Activated CD8-positive, alpha-beta memory T cell treated with anti-CD3 and anti-CD28 coated beads for 4 hours (primary cell): ENCODE measurements at regions not wholly inside any gene's neighbourhood (a gene's known extent, or its start where the extent isn't known, plus 50 kb on each side); places are given as distances from the start of the nearest gene placed in this dataset.
"Not testable (repeated sequence)": the region's sequence is repeated elsewhere in the genome, so short reads cannot be mapped to it uniquely, and the experiment has no call there.

Source experiments
- DNase-seq, 2 donors: peaks; one replicate each; pipeline ENCODE4 v3.0.0-alpha.2; 2020; ENCODE audit warnings: low read depth in 2 of 2

DNA sequence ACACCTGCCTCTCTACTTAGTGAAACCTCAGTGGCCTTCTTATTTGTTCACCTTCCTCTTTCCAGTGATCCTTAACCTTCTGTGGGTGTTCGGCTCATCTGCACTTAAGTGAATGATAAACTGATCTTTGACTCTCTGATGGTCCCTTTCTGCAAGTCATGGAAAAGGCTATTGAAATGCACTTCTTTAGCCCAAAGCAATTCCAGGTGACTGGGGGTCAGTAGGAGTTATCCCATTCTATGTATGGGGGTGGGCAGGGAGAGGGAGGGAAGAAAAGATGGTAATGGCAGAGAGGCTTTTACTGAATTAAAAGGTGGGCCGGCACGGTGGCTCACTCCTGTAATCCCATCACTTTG is 170.8 kb downstream of the RGS9 start:
- no peak for DNase-seq

DNA sequence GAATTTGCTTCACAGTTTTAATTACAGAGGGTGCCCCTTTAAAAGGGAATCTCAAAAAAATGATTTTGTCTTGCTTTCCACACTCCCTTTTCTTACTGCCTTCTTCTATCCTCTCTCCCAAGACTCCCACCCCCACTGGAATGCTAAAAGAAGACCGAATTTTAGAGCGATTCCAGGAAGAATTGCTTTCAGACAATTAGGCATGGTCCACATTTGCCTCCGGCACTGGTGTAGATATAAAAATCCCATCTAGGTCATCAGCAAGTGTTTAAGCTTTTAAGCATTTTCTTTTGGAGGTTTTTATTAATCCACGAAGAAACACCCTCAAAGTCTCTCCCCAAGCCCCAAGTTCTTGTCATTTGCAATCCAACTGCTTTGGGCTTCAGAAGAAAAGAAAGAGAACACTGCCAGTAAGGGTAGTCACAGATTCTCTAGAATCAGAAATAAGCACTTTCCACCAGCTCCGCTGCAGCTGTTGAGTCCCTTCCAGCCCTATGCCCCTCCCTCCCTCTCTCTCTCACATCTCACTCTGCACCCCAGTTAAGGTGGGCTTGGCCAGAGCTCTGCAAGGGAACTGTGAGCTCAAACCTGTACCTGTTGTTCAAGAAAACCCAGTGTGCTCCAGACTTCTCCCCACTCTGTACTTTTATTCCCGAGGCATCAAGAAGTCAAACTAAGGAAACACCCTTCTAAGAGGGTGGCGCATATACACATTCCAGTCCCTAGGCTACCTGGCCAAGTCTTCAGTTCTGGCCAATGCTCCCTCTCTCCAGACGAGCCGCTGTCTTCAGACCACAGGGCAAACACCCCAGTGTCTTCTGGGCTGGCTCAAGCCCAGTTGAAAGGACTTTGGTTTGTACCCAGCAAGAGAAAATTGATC is 170.2 kb downstream of the RGS9 start:
- no peak for DNase-seq

DNA sequence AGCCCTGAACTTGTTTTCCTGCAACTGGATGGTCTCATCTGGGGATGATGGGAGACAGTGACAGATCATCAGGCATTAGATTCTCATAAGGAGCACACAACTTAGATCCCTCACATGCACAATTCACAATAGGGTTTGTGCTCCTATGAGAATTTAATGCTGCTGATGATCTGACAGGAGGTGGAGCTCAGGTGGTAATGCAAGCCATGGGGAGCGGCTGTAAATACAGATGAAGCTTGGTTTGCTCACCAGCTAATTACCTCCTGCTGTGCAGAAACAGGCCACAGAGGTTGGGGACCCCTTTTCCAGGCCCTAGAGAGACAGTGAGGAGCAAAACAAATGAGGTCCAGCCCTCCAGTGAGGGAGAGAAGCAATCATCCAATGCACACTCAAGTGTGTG is 168.6 kb downstream of the RGS9 start:
- no peak for DNase-seq

DNA sequence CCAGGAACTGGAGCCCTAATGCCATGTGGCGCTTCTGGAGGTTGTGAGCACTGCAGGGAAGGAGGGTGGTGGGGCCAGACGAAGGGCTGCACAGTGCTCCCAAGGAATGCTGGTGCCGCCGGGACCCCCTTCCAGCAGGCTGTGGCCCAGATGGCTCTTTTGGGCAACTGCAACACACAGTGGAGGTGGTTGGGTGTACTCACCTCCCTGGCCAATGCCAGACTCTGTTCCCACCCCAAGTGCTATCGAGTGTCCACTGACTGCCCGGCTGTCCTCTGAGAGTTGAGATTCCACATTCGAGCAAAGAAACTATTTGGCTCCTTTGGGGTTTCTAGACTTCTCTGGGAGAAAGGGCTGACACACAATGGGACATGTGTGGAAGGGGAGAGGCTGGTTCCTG is 167.9 kb downstream of the RGS9 start:
- DNase-seq = no peak

DNA sequence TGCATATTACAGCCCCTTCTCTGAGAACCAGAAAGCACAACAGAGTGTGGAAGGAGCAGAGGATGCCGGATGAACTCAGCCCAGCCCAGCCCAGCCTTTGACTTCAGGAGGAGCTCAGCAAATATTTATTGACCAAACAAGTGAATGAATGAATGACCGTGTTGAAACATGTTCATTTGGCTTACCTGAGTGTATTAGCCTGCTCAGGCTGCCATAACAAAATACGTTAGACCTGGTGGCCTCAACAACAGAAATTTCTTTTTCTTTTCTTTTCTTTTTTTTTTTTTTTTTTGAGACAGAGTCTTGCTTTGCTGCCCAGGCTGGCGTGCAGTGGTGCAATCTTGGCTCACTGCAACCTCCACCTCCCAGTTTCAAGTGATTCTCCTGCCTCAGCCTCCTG is 164.7 kb downstream of the RGS9 start:
- DNase-seq = not testable (repeated sequence)

DNA sequence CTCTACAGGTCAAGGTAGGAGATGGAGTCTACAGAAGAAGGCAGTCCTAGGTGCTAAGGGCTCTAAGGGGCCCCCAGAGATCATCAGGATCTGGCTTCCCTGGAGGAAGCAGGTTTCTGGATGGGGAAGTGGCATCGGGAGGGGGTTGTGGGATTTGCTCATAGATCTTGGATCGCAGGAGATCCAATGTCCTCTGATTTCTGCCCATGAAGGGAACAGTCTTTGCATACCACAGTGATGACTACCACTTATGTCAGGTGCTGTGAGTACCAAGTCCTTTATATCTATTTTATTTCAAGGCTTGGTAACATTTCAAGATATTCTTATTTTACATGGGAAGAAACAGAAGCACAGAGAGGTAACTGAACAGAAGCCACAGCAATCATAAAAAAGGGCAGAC is 164.0 kb downstream of the RGS9 start:
- no peak for DNase-seq

DNA sequence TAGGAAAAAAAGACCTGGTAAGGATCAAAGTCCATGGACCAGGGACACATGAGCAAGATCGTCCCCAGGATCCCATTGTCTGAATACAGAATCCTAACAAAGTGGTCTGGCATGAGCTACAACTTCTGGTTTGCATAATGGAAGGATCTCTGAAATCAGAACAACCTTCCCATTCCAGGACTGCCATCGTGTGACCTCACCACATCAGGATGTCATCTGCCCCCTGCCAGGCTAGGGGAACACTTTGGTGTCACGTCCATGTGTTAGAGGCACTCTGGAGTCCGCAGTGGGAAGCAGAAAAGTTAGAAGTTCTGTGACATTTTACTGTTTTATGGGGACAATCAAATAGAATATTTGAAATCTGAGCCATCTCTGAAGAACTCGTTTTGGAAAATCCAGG is 160.7 kb downstream of the RGS9 start:
- no peak for DNase-seq

DNA sequence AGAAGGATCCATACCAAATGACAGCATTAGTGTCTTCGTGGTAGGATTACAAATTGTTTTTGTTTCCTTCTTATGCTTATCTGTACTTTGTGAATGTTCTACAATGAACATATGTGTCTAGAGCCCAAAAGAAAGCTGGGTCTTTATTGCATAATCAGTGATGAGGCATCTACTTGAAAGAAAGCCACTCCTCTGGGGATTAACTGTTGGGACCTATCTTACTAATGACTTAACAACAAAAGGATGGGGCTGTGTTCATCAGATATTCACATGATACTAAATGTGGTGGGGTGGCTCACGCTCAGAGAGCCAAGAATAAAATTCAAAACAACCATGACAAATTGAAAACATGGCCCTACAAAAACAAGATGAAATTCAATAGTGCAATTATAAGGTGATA is 160.2 kb downstream of the RGS9 start:
- no peak for DNase-seq

DNA sequence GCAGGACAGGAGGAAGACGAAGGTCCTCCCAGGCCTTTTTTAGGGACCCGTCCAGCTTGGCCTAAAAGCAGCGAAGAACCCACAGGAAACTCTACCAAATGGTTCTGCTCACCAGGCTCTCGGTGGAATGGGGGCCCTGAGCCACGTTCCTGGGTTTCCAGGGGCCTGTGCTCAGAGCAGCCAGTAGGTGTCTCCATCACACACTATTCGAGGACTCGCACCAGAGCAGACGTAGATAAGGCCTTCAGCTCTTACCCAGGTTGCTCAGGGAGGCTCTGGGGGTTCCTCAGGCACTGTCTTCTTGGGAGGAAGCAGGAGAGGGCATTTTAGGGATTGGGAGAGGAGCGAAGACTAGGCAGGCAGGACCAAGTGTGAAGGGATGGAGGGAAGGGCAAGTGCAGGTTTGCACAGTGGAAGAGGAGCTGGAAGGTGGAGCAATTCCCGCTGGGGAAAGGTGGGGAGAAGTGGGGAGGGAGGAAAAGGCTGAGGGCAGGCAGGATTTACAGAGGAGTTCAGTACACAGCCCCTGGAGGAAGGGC is 157.1 kb downstream of the RGS9 start:
- DNase-seq = peak; percentile 13 to 39

DNA sequence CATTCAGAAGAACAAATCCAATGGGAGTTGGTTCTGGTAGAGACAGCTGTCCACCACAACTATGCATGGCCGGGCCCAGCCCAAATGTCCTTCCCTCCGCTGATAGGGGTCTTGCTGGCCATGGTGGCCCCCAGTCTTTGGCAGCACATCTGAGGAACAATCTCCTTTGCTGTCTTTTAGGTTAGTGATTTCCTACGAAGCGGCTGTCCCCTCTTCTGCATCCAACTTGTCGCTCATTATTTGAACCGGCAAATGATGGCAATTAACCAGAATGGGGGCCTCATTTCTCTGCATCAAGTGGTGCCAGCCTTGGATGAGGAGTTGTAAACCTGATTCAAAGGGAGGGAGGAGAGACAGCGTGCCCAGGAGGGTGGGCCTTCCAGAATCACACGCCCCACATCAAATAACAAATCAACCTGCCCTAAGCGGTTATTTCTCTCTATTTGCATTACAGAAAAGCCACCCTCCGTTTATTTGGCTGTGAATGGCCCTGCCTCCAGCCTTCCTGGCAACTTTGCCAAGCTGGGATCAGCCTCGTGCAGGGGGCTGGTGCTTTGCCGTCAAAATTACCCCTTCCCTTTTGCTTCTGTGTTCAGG is 156.5 kb downstream of the RGS9 start:
- DNase-seq = no peak

DNA sequence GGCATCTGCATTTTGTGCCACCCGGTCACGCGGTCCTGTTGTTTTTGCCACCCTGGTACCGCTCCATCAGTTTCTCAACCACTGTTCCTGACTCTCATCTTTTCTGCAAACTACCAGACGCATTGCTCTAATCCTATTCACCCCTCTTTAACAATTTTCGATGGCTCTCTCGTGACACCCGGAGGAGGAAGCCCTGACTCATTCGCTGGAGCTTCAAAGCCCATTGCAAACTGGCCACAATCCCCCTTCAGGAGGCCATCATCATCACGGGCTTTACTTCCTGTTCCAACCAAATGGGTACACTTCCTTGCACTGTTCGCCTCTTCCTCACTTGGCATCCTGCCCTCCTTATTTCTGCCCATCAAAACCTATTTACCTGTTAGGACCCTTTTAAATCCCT is 155.3 kb downstream of the RGS9 start:
- DNase-seq = no peak

DNA sequence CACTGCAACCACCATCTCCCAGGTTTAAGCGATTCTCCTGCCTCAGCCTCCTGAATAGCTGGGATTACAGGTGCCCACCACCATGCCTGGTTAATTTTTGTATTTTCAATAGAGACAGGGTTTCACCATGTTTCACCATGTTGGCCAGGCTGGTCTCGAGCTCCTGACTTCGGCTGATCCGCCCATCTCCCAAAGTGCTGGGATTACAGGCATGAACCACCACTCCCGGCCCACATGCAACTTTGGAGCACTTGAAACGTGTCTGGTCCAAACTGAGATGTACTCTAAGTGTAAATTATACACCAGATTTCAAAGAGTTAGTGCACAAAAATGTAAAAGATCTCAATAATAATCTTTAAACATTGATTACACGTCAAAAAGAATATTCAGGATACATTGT is 154.1 kb downstream of the RGS9 start:
- not testable (repeated sequence) for DNase-seq

DNA sequence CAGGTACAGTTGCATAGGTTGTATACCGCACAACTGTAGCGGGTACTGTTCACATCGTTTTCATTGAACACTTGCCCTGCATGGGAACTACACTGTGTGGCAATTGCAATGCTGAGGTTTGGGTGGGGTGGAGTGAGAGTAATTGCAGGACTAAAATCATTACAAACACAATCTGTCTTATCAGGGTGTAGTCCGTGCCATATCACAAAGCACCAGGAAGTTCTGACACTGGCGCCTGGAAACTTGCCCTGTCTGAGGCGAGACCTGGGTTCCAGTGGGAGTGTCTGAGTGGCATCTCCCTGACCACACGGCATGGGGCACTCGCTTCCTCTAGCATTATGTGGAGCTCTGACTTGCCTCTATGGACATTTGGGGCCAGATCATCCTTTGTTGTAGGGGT is 153.4 kb downstream of the RGS9 start:
- no peak for DNase-seq

DNA sequence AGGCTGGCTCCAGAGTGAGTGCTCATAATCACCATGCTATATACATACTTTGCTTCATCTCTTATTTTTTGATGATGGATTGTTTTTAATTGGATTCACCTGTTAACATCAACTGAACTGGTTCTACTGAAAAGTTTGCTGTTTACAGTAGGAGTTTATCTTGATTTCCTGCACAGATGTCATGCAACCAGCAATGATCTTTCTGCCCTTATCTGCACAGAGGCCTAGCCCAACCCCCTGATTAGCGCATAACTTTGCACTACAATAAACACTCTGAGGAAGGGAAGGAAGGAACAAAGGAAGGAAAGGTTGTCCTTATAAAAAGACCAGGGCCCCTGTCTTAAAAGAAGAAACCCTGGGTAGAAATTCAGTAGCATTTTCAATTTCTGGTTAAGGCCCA is 152.9 kb downstream of the RGS9 start:
- DNase-seq = no peak

DNA sequence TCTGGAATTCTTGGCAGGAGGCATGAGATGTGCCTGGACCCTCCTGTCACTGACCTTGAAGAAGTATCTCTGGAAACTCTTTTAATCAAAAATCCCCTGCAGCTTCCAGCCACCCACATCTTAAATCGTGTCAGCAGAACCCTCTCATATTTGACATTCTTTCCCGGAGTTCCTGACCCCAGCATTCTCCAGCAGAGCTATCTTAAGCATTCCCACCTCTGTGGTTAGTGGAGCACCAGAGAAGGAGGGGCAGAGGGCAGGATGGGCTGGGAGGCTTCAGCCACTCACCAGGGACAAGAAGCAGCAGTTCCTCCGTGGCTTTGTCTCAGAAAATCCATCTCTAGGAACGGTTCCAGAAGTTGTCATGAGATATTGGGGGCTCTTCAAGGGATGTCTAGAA is 149.9 kb downstream of the RGS9 start:
- no peak for DNase-seq

DNA sequence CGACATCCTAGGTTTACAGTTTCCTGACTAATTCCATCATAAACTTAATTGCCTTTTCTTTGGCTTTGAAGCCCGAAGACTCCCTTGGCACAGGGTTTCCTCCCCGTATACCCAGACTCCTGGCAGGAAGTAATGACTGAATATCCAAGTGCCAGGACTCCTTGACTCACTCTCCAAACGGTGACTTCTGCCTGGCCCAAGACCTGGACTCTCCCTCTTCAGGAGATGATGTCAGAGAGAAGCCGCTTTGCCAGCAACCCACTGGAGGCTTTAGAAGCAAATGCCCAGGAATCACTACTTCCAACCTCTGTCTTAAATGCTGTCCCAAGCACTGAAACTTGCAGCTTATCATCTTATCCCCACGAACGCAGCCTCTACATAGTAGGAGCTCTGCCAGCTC is 146.5 kb downstream of the RGS9 start:
- no peak for DNase-seq

DNA sequence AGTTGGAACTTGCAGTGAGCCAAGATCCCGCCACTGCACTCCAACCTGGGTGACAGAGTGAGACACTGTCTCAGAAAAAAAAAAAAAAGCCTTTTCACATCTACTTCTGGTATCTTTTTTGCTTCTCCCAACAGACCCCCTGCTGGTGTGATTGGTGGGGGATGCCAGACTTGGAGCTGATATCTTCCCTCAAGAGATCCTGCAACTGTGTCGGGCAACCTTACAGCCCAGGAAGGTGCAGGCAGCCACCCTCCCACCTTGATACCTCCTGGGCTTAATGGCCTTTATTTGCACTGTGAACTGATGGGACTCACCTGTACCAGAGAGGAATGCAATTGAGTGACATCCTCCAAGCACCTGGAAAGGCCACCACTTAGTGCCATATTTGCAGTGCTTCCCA is 142.3 kb downstream of the RGS9 start:
- DNase-seq = no peak

DNA sequence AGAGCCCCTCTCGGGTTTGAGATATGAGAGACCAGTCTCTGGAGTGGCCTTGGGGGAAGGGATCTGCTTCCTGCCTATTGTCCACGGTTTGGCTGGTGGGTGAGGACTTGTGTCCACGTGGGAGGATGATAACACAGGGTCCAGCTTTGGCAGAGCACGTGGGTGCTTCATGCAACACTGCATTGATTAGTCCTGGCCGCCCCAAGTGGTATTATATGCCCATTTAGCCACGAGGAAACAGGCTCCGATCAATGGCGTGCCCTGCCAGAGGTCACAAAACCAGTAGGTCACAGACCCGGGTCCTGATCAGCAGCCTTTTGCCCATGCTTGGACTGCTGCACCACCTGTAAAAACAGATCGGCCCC is 141.6 kb downstream of the RGS9 start:
- DNase-seq = no peak

DNA sequence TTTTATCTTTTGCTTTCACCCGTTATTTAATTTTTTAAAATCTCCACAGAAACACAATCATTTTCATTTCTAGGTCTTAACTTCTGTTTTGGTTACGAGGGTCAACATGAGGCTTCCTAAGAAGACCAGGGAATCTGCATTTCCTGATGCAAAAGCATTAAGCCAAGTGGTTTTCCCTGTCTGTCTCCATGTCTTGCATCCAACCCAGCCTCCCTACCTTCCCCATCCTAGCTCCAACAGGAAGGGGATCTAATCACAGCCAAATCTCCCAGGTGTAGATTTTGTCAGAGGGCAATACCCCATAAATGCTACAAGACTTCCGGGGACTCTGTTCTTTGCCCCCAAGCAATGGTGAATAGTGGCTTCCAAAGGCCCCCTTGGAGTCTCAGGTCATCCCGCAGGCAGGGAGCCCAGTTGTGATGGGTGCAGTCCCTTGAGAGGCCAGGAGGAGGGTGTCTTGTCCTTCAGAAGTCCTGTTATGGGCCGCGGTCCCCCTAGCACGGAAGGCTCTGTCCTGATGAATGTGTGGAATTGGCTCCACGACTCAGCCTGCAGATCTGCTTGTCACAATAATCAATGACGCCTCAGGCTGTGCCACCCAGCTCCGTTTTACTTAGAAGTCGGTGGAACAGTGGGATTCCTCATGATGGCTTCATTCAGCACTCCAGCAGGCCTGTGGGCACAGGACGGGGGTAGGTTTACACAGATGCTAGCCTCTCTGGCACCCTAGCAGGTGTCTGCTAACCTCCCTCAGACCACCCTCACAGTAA is 141.1 kb downstream of the RGS9 start:
- DNase-seq = no peak

DNA sequence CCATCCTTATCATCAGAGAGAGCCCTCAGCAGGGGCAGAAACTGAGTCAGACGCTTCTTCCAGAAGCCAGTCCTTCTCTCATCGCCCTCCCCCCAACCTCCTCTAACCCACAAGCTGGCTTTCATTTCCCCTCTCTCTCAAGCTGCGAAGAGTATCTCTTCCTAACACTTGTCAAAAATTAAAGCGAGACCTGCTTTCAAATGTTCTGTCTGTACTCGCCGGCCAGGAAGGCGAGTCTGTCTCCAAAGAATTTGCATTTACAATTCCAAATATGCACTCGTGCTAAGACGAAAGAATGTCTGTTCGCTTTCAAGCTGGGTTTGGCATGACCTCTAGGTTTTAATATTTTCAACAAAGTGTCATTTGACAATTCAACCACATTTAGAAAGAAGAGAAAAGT is 140.4 kb downstream of the RGS9 start:
- DNase-seq = no peak
